ENCODE measurements at regions not wholly inside any gene's neighbourhood (a gene's known extent, or its start where the extent isn't known, plus 50 kb on each side); places are given as distances from the start of the nearest gene placed in this dataset.
"Not testable (repeated sequence)": the region's sequence is repeated elsewhere in the genome, so short reads cannot be mapped to it uniquely, and the experiment has no call there.

- no TSS peak for BruUV-seq (replicated peaks)
- CTCF ChIA-PET = no interaction called here
Observed at GRCh38 chr6:68087399-68088133, 547.5 kb upstream of the ADGRB3 start.

DNA sequence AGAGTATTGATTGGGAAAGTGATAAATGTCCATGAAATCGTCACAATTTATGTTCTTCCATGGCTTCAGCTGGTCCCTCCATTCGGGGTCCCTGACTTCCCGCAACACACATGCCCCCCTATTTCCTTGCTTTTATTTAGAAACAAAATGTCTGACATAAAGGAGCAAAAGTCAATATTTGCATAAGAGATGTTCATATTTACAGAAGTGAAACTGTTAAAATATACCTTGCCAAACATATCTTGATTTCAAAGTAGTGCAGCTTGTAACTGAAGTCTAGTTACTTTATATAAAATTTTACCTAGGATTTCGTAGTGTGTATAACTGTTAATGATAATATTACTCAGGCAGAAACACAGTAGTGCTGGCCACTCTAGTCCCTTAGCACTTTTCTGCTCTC lies 548.9 kb upstream of the ADGRB3 start:
- ChIA-PET CTCF (no interaction called here), POLR2A (ENCODE audit: unreplicated experiment) (no interaction called here)
- no peaks in the 10 kb centered on the region for H3K9me2 ChIP-seq (ENCODE audit: insufficient read depth)
- H3F3A ChIP-seq (ENCODE audit: insufficient read depth, low read depth) = no peaks in the 10 kb centered on the region
- TF ChIP-seq CTCF (conservative IDR thresholded peaks at IDR 0.05) (no peak), EZH2 (IDR thresholded peaks at IDR 0.05; ENCODE audit: low read depth) (no peak)
- BruUV-seq (replicated peaks) = no TSS peak
- no peak overlapping the region for H2AFZ ChIP-seq
- no peak overlapping the region for H3K27ac ChIP-seq
- H3K79me2 ChIP-seq (ENCODE audit: low read depth) = no peaks in the 10 kb centered on the region
- no peak overlapping the region for H3K4me2 ChIP-seq
- no peaks in the 10 kb centered on the region for H3K9me3 ChIP-seq (ENCODE audit: insufficient read depth, low read depth)
- no peaks in the 10 kb centered on the region for H4K20me1 ChIP-seq (ENCODE audit: insufficient read depth)
- DNase-seq = no peak
- H3K4me1 ChIP-seq (replicated peaks; ENCODE audit: insufficient read depth) = no peaks in the 10 kb centered on the region
- H3K27me3 ChIP-seq (ENCODE audit: insufficient read depth, low read depth) = no peaks in the 10 kb centered on the region
- no peak overlapping the region for H3K4me3 ChIP-seq
- H3K36me3 ChIP-seq (ENCODE audit: low read depth) = no peaks in the 10 kb centered on the region
- intact Hi-C loops (cut with micrococcal nuclease; ENCODE audit: unreplicated experiment) = no loop called here

More at GRCh38 chr6:68087399-68088133, 547.5 kb upstream of the ADGRB3 start:
- Histone ChIP-seq H3K36me3 (ENCODE audit: low read depth) (no peaks in the 10 kb centered on the region), H3K4me2 (peak overlapping the region; percentile 22; the same call in 1 of the 2 replicates), H3K4me3 (no peak overlapping the region), H3F3A (ENCODE audit: insufficient read depth, low read depth) (no peaks in the 10 kb centered on the region), H3K27me3 (ENCODE audit: insufficient read depth, low read depth) (no peaks in the 10 kb centered on the region), H2AFZ (no peak overlapping the region), H3K79me2 (ENCODE audit: low read depth) (no peaks in the 10 kb centered on the region), H3K9me3 (ENCODE audit: insufficient read depth, low read depth) (no peaks in the 10 kb centered on the region), H4K20me1 (ENCODE audit: insufficient read depth) (no peaks in the 10 kb centered on the region), H3K4me1 (replicated peaks; ENCODE audit: insufficient read depth) (no peaks in the 10 kb centered on the region), H3K27ac (no peak overlapping the region), H3K9me2 (ENCODE audit: insufficient read depth) (no peaks in the 10 kb centered on the region)
- intact Hi-C loops (cut with micrococcal nuclease; ENCODE audit: unreplicated experiment) = no loop called here
- TF ChIP-seq CTCF (conservative IDR thresholded peaks at IDR 0.05) (no peak), EZH2 (IDR thresholded peaks at IDR 0.05; ENCODE audit: low read depth) (no peak)
- no peak for DNase-seq
- POLR2A ChIA-PET (ENCODE audit: unreplicated experiment) = no interaction called here

- CTCF ChIA-PET; H3K36me3 ChIP-seq (ENCODE audit: low read depth); H3K9me3 ChIP-seq (ENCODE audit: insufficient read depth, low read depth); H3K27ac ChIP-seq; POLR2A ChIA-PET (ENCODE audit: unreplicated experiment); H3K9me2 ChIP-seq (ENCODE audit: insufficient read depth); H3K27me3 ChIP-seq (ENCODE audit: insufficient read depth, low read depth); H3K4me1 ChIP-seq (replicated peaks; ENCODE audit: insufficient read depth); H4K20me1 ChIP-seq (ENCODE audit: insufficient read depth); BruUV-seq (replicated peaks); H3K79me2 ChIP-seq (ENCODE audit: low read depth); H3K4me3 ChIP-seq; H2AFZ ChIP-seq; DNase-seq; H3K4me2 ChIP-seq; H3F3A ChIP-seq (ENCODE audit: insufficient read depth, low read depth); intact Hi-C loops (cut with micrococcal nuclease; ENCODE audit: unreplicated experiment): not testable (repeated sequence)
Observed at GRCh38 chr6:68085599-68085998, 549.5 kb upstream of the ADGRB3 start.

GRCh38 chr6:68082086-68082485 lies 553.0 kb upstream of the ADGRB3 start:
- no peak for DNase-seq
- Histone ChIP-seq H4K20me1 (ENCODE audit: insufficient read depth) (no peaks in the 10 kb centered on the region), H3K79me2 (ENCODE audit: low read depth) (no peaks in the 10 kb centered on the region), H3K27me3 (ENCODE audit: insufficient read depth, low read depth) (no peaks in the 10 kb centered on the region), H3F3A (ENCODE audit: insufficient read depth, low read depth) (peaks cover 3% of the 10 kb centered on the region; the same call in 1 of the 2 replicates), H3K36me3 (ENCODE audit: low read depth) (no peaks in the 10 kb centered on the region), H3K4me1 (replicated peaks; ENCODE audit: insufficient read depth) (no peaks in the 10 kb centered on the region), H2AFZ (no peak overlapping the region), H3K9me3 (ENCODE audit: insufficient read depth, low read depth) (no peaks in the 10 kb centered on the region), H3K4me2 (no peak overlapping the region), H3K4me3 (no peak overlapping the region), H3K27ac (no peak overlapping the region), H3K9me2 (ENCODE audit: insufficient read depth) (no peaks in the 10 kb centered on the region)
- intact Hi-C loops (cut with micrococcal nuclease; ENCODE audit: unreplicated experiment) = no loop called here
- POLR2A ChIA-PET (ENCODE audit: unreplicated experiment) = interaction anchor here (0.6 kb wide), 1 partner anchor 35 kb away, joined by 5 read pairs; no protein-coding TSS in a partner anchor
- no TSS peak for BruUV-seq (replicated peaks)
- TF ChIP-seq EZH2 (IDR thresholded peaks at IDR 0.05; ENCODE audit: low read depth) = no peak
- no peak for TF ChIP-seq CTCF (conservative IDR thresholded peaks at IDR 0.05)
- CTCF ChIA-PET = no interaction called here

Measured in PC-9 (cell line).